Right lobe of liver (tissue), 6 donors: ENCODE measurements at regions not wholly inside any gene's neighbourhood (a gene's known extent, or its start where the extent isn't known, plus 50 kb on each side); places are given as distances from the start of the nearest gene placed in this dataset.

ENCODE experiments used
- ATAC-seq, 4 donors: fragments of 200-7000 bp; cut with Tn5 transposase; one replicate each; pipeline ENCODE4 v1.9.1; 2020; ENCODE audit warnings: mild to moderate bottlenecking in 4 of 4, moderate library complexity in 4 of 4
- DNase-seq, 3 donors: peaks; one replicate each; pipeline ENCODE4 v3.0.0-alpha.2; 2020
- H3K27ac ChIP-seq, 3 donors: fragments of 200-600 bp; one replicate each; pipeline ENCODE4 v1.8.0; 2022
- H3K27me3 ChIP-seq, 2 donors: fragments of 200-600 bp; one replicate each; pipeline ENCODE4 v1.8.0; 2022
- H3K36me3 ChIP-seq, 4 donors: fragments of 200-600 bp; sonication (generic) in 1 of 4; one replicate each; pipeline versions ENCODE4 v1.5.1 to v1.8.0; 2017 to 2022; ENCODE audit warnings: control low read depth in 1 of 4
- H3K4me1 ChIP-seq, 4 donors: fragments of 200-600 bp; sonication (generic) in 1 of 4; one replicate each; pipeline versions ENCODE4 v1.5.1 to v1.8.0; 2017 to 2022; ENCODE audit warnings: control low read depth in 1 of 4
- H3K4me3 ChIP-seq, 3 donors: fragments of 200-600 bp; one replicate each; pipeline ENCODE4 v1.8.0; 2022
- H3K9me3 ChIP-seq, 4 donors: fragments of 200-600 bp; sonication (generic) in 1 of 4; one replicate each; pipeline versions ENCODE4 v1.5.1 to v1.8.0; 2017 to 2022; ENCODE audit warnings: control low read depth in 1 of 4
- CTCF ChIP-seq, 4 donors: fragments of 200-600 bp in 3 of 4; fragments of 450-650 bp in 1 of 4; IDR thresholded peaks; one replicate each; pipeline versions ENCODE4 v1.5.1 to v1.8.0; 2016 to 2022; ENCODE audit warnings: antibody characterized with exemption in 4 of 4, mild to moderate bottlenecking in 2 of 4
- POLR2A ChIP-seq: fragments of 450-650 bp; IDR thresholded peaks from one replicate; pipeline ENCODE4 v1.6.1; 2017; ENCODE audit warnings: antibody characterized with exemption, mild to moderate bottlenecking
- WGBS: methylation state at CpG from one replicate; pipeline ENCODE4 v1.1.6; 2018; ENCODE audit warnings: low coverage, low lambda C conversion rate; ENCODE audit not compliant: insufficient coverage; ENCODE audit errors: missing lambda C conversion rate; 5-methylcytosine and 5-hydroxymethylcytosine counted together
- intact Hi-C, 2 donors: fragments of 100-400 bp; cut with DNase I; formaldehyde crosslinking; loops; one replicate each; pipeline versions ENCODE4 v1.11.2 to v1.14.1; 2022
- donor health status: DM: no; HTN: yes; CAD: no.
- donor health status: DM: no; HTN: no; CAD: no.
- donor health status: DM: no; HTN: no; CAD: no.
- donor health status: DM: no; HTN: yes; CAD: no.
- donor health status: DM: no; HTN: yes; CAD: no.

GRCh38 chr4:28167411-28167810 is 1306.8 kb downstream of the STIM2 start:
- H3K9me3 ChIP-seq, result no peaks in the 10 kb centered on the region
- no peaks in the 10 kb centered on the region for H3K27me3 ChIP-seq
- H3K27ac ChIP-seq, result no peak overlapping the region
- intact Hi-C loops, result no loop called here
- no peaks in the 10 kb centered on the region for H3K4me1 ChIP-seq
- DNase-seq (no peak), ATAC-seq (no peak)
- no peaks in the 10 kb centered on the region for H3K36me3 ChIP-seq
- TF ChIP-seq POLR2A (no peak), CTCF (IDR thresholded peaks at IDR 0.05) (no peak)
- whole genome bisulfite sequencing, result 67% methylated on average over 1 of the region's 1 CpG
- no peak overlapping the region for H3K4me3 ChIP-seq

GRCh38 chr4:28176942-28177341 is 1316.3 kb downstream of the STIM2 start:
- Histone ChIP-seq H3K36me3 (no peaks in the 10 kb centered on the region), H3K4me3 (no peak overlapping the region), H3K27me3 (no peaks in the 10 kb centered on the region), H3K9me3 (no peaks in the 10 kb centered on the region), H3K4me1 (peaks cover 0 to 13% (median 0%) of the 10 kb centered on the region in 4 donors), H3K27ac (no peak overlapping the region)
- WGBS, result 24% methylated on average over 1 of the region's 1 CpG
- ATAC-seq (peak in 3 of 4 donors; percentile 44 to 68 (median 57)), DNase-seq (no peak)
- intact Hi-C loops, result no loop called here
- no peak for TF ChIP-seq POLR2A
- no peak for TF ChIP-seq CTCF (IDR thresholded peaks at IDR 0.05)

- Histone ChIP-seq H3K36me3 (no peaks in the 10 kb centered on the region), H3K27me3 (no peaks in the 10 kb centered on the region), H3K4me3 (no peak overlapping the region), H3K4me1 (peaks cover 0 to 13% (median 0%) of the 10 kb centered on the region in 4 donors), H3K9me3 (no peaks in the 10 kb centered on the region), H3K27ac (no peak overlapping the region)
- peak in 1 of 4 donors; percentile 35 for ATAC-seq
- no peak for TF ChIP-seq POLR2A
- TF ChIP-seq CTCF (IDR thresholded peaks at IDR 0.05), result no peak
- intact Hi-C loops, result no loop called here
- DNase-seq, result no peak
Measured at GRCh38 chr4:28177641-28178040, 1317.0 kb downstream of the STIM2 start.

GRCh38 chr4:28179126-28179525 is 1318.5 kb downstream of the STIM2 start:
- Histone ChIP-seq H3K4me1 (peaks cover 0 to 13% (median 0%) of the 10 kb centered on the region in 4 donors), H3K27me3 (no peaks in the 10 kb centered on the region), H3K4me3 (no peak overlapping the region), H3K27ac (no peak overlapping the region), H3K36me3 (no peaks in the 10 kb centered on the region), H3K9me3 (no peaks in the 10 kb centered on the region)
- ATAC-seq (no peak), DNase-seq (no peak)
- intact Hi-C loops, result no loop called here
- TF ChIP-seq CTCF (IDR thresholded peaks at IDR 0.05), result no peak
- TF ChIP-seq POLR2A, result no peak
- WGBS, result 63% methylated on average over 3 of the region's 3 CpGs

GRCh38 chr4:28209371-28209924 is 1348.8 kb downstream of the STIM2 start:
- TF ChIP-seq CTCF (IDR thresholded peaks at IDR 0.05) (no peak), POLR2A (no peak)
- no peaks in the 10 kb centered on the region for H3K27me3 ChIP-seq
- no peaks in the 10 kb centered on the region for H3K9me3 ChIP-seq
- no peak overlapping the region for H3K4me3 ChIP-seq
- H3K36me3 ChIP-seq, result no peaks in the 10 kb centered on the region
- H3K27ac ChIP-seq, result no peak overlapping the region
- no peaks in the 10 kb centered on the region for H3K4me1 ChIP-seq
- ATAC-seq (no peak), DNase-seq (no peak)
- WGBS, result 60% methylated on average over 1 of the region's 1 CpG
- intact Hi-C loops, result loop anchor here in 1 of 2 donors (10.0 kb wide), 1 partner anchor 365 kb away; no protein-coding TSS in a partner anchor
